Renal cortex interstitium (tissue), 11 donors: ENCODE measurements at regions not wholly inside any gene's neighbourhood (a gene's known extent, or its start where the extent isn't known, plus 50 kb on each side); places are given as distances from the start of the nearest gene placed in this dataset.

Source experiments
- DNase-seq, 11 donors: peaks; one replicate each; pipeline ENCODE4 v3.0.0-alpha.2; 2013; ENCODE audit warnings: low read depth in 9 of 11, low spot score in 4 of 11; ENCODE audit errors: extremely low read depth in 1 of 11

DNA sequence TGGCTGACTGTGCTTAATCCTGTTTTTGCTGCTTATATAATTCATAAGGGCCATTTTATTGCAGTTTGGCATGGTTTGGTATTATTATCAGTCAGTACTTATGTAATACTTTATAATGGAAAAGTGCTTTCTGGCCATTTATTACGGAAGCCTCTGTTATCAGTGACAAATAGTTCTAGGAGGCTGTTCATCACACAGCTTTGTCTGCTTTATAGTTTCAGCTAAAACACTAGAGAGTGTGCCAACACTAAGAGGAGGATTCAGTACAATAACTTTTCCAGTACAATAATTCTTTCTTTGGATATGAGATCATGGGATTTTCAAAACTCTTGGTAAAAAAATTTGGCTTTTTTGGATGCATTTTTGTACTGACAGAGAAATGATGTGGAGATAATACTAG is 102.9 kb upstream of the PTGFR start:
- DNase-seq = no peak

DNA sequence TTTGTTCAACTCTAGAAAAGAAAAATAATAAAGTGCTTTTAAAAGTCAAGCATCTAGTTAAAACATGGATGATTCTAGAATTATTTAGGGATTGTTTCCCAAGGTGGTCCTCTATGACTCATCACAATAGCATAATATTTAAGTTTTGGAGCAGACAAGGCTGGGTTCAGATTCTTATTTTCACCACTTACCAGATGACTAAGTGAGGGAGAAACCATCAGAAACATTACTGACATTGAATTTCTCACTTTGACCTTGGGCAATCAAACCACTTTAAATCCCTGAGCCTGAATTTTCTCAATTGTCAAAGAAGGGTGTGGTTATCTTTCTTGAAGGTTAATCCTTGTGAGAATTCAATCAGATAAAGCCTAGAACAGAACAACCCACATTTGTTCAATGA is 102.5 kb upstream of the PTGFR start:
- no peak for DNase-seq

DNA sequence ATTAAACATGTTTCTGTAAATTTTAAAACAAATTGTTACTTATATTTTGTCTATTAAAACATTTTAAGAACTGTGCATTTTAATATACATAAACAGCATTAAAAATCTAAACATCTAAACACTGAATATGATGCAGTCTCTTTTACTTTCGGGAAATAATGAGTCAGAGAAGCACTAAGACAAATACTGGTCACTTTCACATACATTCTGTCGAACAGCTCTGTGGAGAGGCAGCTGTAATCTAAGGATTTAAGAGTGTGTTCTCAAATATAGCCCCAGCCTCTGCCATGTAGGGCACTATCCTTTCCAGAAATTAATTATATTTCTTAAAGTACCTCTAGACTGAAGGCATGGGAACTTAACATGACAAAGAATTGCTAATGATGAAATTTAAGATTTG is 89.6 kb upstream of the PTGFR start:
- no peak for DNase-seq

DNA sequence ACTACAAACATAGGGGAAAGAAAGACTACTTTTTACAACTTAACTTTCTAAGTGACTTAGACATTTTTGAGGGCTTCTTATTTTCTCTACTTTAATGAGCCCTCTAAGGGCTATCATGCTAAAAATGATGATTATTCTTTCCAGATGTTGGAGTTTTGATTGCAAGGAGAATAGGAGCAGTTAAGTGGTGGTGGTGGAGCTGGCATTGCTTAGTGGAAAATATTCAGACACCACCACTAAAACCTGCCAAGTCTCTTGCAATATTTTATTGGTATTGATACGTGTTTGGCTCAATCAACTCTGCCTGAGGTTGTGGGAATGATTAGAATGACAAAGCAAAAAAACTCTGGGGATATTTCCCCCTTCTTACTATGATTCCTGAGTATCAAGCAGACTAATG is 82.6 kb upstream of the PTGFR start:
- no peak for DNase-seq

DNA sequence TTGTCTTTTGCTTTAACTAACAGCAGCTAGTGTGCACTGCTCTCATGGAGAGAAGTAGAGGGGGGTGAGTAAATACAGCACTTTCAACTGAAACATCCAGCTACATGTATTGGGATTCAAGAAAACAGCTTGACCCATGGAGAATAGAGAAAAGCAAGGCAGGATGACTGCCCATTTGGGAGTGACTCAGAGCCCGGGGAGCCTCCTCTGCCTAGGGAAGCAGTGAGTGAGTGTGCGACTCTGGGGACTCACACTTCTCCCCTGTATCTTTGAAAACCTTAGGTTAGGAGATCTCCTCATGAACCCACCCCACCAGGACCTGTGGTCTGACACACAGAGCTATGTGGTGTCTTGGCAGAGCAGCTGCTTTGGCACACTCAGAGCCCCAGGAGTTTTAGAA is 82.0 kb upstream of the PTGFR start:
- DNase-seq = no peak

DNA sequence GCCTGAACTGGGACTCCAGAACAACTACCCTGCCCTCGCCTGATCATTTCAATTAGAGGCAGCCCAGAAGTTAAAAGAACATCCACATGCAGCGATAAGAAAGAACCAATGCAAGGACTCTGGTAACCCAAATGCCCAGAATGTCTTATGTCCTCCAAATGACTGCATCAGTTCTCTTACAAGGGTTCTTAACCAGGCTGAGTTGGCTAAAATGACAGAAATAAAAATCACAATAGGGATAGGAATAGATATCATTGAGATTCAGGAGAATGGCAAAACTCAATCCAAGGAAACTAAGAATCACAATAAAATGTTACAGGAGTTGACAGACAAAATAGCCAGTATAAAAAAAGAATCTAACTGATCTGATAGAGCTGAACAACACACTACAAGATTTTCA is 80.1 kb upstream of the PTGFR start:
- DNase-seq = no peak

DNA sequence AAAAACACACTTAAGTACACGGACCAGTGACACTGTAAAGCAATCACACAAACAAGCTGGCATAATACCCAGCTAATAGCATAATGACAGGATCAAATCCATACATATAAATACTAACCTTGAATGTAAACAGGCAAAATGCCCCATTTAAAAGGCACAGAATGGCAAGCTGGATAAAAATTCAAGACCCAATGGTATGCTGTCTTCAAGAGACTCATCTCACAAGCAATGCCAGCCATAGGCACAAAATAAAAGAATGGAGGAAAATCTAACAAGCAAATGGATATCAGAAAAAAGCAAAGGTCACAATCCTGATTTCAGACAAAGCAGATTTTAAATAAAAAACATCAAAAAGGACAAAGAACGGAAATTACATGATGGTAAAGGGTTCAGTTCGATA is 79.1 kb upstream of the PTGFR start:
- no peak for DNase-seq

DNA sequence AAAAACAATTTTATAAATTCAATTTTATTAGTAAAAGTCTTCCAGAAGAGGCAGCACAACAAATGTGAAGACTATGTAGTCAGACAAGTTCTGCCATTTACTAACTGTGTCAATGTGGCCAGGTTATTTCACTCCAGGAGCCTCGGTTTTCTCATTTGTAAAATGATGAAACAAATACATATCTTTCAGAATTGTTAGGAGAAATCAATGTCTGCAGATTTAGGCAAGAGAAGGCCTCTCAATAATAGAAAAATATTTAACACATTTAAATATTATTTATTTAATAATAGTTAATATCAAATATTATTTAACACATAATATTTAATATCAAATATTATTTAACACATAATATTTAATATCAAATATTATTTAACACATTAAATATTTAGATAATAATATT is 75.6 kb upstream of the PTGFR start:
- no peak for DNase-seq

DNA sequence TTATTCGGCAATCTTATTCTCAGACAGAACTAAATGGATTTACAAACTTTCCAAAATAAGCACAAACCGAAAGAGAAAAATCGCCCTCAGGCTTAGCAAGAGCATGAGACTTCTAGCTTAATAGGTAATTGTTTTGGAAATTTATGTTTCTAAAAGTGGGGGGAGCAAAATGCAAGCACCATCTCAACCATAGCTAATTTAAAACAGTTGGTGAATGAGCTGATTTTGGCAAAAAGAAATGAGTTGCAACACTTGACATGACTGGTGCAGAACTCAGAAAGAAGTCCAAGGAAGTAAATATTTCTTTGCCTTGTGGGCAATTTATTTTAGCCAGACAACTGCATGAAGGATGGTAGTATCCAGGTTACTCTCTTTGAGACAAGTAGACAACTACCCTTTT is 71.5 kb upstream of the PTGFR start:
- DNase-seq = no peak

DNA sequence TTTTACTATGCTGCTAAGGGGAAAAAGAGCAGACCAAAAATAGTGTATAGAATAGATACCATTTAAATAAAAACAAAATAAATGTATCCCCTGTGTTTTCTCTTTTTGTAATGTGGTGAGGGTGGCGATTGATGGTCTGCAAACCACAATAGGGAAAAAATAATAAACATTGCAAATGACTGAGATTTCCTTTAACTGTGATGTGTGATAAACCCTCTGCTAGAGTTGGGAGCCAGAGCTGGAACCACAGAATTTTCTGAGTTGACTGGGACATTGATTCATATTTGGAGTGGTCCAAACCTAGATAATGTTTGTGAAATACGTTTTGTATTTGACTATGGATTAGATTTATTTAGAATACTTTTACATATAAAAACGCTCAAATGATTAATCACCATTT is 70.6 kb upstream of the PTGFR start:
- no peak for DNase-seq

DNA sequence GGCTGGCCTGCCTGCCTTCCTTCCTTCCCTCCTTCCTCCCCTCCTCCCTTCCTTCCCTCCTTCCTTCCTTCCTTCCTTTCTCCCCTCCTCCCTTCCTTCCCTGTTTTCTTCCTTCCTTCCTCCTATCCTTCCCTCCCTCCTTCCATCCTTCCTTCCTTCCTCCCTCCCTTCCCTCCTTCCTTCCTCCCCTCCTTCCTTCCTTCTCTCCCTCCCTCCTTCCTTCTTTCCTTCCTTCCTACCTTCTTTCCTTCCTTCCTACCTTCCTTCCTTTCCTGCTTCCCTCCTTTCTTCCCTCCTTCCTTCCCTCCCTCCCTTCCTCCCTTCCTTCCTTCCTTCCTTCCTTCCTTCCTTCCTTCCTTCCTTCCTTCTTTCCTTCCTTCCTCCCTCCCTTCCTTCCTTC is 70.1 kb upstream of the PTGFR start:
- DNase-seq = no peak

DNA sequence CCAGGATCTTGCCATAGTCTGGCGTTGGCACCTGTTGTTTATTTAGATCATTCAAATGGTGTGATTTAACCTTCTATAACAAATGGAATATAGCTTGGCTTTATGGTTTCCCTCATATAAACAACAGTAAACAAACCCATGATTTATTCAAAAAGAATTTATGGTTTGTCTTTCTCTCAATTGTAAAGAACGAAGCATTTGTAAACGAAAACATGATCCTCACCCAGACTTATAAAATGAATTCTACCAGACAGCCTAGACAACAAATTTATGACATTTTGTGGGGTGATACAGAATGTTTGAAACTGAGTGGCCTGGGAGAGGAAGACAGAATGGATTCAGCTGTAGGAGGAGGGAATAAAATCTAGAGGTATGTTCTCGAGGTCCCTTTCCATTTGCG is 66.1 kb upstream of the PTGFR start:
- DNase-seq = no peak

DNA sequence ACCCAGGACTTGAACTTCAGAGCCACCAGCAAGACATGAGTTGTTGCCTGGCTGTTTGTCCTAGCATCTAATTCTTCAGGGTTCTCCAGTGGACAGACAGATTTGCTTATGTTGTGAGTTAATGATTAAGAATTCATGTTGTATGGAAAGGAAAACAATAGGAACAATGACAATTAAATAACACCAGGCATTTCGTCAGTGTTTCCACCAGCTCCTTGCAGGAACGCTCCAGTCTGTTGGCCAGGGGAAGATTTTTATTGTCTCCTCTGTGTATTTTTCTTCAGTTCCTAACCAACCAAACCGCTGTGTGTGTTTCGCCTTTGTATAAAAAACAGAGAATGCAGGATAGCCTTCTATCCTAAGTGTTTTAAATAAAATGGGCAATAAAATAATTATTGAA is 64.4 kb upstream of the PTGFR start:
- no peak for DNase-seq

DNA sequence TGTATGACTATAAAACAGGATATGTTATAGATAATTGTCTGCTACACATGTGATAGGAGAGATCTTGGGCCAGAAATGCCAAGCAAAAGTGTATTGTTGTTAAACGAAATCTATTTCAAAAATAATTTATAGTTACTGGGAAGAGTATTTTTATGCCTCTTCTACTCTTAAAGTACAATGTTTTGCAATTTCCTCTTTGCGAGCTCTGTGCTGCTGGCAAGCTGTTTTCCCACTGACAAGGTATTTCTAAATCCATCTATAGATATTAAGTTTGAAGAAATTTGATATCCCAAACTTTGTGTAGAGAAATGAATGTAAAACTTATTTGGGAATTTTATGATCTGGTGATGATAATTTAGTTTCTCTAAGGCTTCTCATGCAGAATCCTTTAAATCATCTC is 63.3 kb upstream of the PTGFR start:
- DNase-seq = no peak

DNA sequence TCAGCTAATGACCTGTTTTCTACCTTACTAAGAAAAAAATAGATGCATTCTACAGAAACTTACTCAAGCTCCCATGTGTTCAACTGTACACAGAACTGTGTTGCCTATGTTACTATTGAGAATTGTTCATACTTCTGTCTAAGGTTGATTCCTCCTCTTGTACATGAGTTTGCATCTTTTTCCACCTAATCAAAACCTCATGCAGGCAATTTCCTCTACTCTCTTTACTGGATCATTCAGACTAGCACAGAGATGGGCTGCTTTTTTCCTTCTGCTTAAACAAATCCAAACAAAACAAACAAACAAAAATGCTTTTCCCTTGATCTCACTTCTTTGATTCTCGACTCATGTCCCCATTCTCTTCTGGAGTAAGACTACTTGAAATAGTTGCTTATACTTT is 58.8 kb upstream of the PTGFR start:
- DNase-seq = no peak

DNA sequence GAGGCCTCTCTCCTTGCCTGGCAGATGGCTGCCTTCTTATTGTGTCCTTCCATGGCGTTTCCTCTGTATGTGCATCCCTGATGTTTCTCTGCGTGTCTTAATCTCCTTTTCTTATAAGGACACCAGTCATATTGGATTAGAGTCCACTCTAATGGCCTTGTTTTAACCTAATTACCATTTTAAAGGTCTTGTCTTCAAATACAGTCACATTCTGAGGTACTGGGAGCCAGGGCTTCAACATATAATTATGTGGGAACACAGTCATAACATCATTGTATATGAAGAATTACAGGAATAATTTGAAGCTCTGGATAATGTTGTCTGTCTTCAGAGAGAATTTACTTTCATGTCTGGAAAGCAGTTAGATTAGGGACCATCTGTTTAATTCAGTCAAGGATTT is 56.4 kb upstream of the PTGFR start:
- no peak for DNase-seq

DNA sequence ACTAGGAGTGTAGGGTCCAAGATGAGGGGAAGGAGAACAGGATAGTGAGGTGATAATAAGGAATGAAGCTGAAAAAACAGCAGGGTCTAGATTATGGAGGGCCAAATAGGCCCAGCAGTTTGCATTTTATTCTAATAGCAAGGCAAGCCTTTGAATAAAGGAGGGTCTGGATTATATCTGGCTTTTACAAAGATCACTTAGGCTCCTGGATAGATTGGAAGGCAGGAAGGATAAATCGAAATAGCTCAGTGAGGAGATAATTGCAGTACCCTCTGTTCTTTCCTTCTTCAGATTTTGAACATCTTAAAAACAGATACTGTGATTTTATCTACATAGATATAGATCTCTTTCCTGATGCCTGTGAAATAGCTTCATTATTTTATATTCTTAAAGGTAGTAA is 53.8 kb upstream of the PTGFR start:
- DNase-seq = no peak

DNA sequence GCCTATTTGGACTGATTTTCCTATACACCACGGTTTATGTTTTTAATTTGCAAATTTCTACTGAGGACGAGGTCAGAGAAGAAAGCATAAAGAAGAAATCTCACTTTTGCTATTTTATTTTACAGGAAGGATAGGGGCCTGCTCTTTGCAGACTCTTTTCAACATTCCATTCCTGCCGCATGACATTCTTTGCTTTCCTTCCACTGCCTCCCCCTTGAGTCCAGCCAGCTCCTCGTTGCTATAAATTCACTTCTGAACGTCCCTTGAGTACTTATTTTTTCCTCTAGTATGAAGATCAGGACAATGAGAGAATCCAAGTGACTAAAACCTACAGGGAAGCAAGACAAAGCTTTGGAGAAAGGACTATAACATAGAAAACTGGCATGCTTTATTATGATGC is 53.4 kb upstream of the PTGFR start:
- no peak for DNase-seq

DNA sequence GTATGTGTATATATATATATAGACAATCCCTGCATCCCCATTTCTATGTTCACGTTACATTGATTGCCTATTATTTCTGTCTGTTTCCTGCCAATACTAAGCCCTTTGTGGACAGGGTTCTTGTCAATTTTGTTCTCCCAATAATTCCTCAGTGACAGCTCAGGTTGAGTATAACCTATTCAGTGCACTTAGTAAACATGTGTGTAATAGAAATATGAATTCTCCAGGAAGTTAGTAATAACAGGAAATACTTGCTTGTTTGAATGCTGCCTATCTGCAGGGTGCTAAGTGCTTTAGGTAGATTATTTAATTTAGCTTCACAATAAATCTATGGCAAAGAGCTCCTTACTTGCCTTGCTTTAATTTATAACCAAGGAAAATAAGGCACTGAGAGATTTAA is 52.8 kb upstream of the PTGFR start:
- no peak for DNase-seq

DNA sequence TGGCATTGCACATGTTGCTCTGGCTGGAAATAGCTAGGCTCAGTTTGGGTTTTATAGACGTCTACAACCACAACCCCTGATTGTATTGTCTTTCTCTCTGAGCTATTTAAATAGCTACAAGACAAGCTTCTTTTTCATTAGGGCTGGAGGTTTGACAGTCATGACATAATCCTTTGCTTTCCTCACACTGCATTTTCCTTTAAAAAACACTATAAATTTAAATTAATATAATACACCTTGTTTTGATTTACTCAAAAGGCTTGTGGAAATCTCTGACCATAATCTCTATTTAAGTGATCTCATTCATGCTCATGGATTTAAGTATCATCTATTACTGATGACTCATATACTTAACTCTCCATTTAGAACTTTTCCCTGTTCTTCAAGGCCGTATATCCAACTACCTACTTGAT is 50.4 kb upstream of the PTGFR start:
- no peak for DNase-seq
